IMR-90 (cell line): ENCODE measurements at regions not wholly inside any gene's neighbourhood (a gene's known extent, or its start where the extent isn't known, plus 50 kb on each side); places are given as distances from the start of the nearest gene placed in this dataset.
A peak's percentile ranks its signal among the peaks of the same experiment; 100 is the strongest.

Experiments
- ATAC-seq: fragments of 200-7000 bp; cut with Tn5 transposase; 2 replicates; pipeline ENCODE4 v1.9.1; 2020; ENCODE audit warnings: low read depth, mild to moderate bottlenecking, moderate library complexity
- BruUV-seq: library from RNA; stranded (reverse); fragments of 400-500 nt; replicated peaks from 2 replicates; lab custom pipeline; 2021; lab: Mats Ljungman, UMichigan
- CTCF ChIA-PET: fragments of 300-600 bp; formaldehyde crosslinking; extraction: SDS; loops from one replicate; lab custom pipeline; 2021; ENCODE audit warnings: antibody characterized with exemption; lab: Yijun Ruan, JAX
- POLR2A ChIA-PET: fragments of 300-600 bp; sonication (Branson Sonifier 250); formaldehyde crosslinking; loops from one replicate; lab custom pipeline; 2022; ENCODE audit warnings: antibody characterized with exemption; ENCODE audit not compliant: unreplicated experiment; lab: Charles Lee
- DNase-seq: peaks from one replicate; pipeline ENCODE4 v3.0.0; 2013
- H2AFZ ChIP-seq: replicated peaks from 2 replicates; pipeline ENCODE3; 2013; ENCODE audit warnings: low read length, mild to moderate bottlenecking; ENCODE audit not compliant: poor library complexity
- H2AK5ac ChIP-seq: 2 replicates; pipeline ENCODE4 v1.6.1; 2013; ENCODE audit warnings: low read depth, low read length, inconsistent platforms
- H2AK9ac ChIP-seq: replicated peaks from 2 replicates; pipeline ENCODE3; 2013; ENCODE audit warnings: mild to moderate bottlenecking, low read depth, low read length, moderate library complexity; ENCODE audit not compliant: poor library complexity
- H2BK120ac ChIP-seq: 2 replicates; pipeline ENCODE4 v1.6.1; 2013; ENCODE audit warnings: low read depth, low read length, inconsistent platforms
- H2BK15ac ChIP-seq: 3 replicates; pipeline ENCODE4 v1.6.1; 2013; ENCODE audit warnings: low read depth, low read length, inconsistent platforms
- H2BK20ac ChIP-seq: 2 replicates; pipeline ENCODE4 v1.6.1; 2013; ENCODE audit warnings: low read depth, mild to moderate bottlenecking, inconsistent platforms, low read length, moderate library complexity
- H2BK5ac ChIP-seq: 2 replicates; pipeline ENCODE4 v1.6.1; 2013; ENCODE audit warnings: mild to moderate bottlenecking, low read depth, low read length, inconsistent platforms; ENCODE audit not compliant: poor library complexity, severe bottlenecking
- H3K14ac ChIP-seq: replicated peaks from 2 replicates; pipeline ENCODE4 v1.6.1; 2013; ENCODE audit warnings: low read depth, low read length, inconsistent platforms
- H3K18ac ChIP-seq: 2 replicates; pipeline ENCODE4 v1.6.1; 2013; ENCODE audit warnings: low read depth, low read length, control low read depth
- H3K23ac ChIP-seq: 2 replicates; pipeline ENCODE4 v1.6.1; 2013; ENCODE audit warnings: low read depth, low read length, inconsistent platforms
- H3K27ac ChIP-seq: 2 replicates; pipeline ENCODE4 v1.5.1; 2013; ENCODE audit warnings: mild to moderate bottlenecking, control low read depth, low read length; ENCODE audit not compliant: insufficient read depth
- H3K27me3 ChIP-seq: 2 replicates; pipeline ENCODE4 v1.6.1; 2013; ENCODE audit warnings: low read length; ENCODE audit not compliant: control insufficient read depth, insufficient read depth
- H3K36me3 ChIP-seq: 2 replicates; pipeline ENCODE4 v1.6.1; 2013; ENCODE audit warnings: low read length, mixed read lengths; ENCODE audit not compliant: control insufficient read depth, insufficient read depth
- H3K4ac ChIP-seq: 2 replicates; pipeline ENCODE4 v1.6.1; 2013; ENCODE audit warnings: low read depth, low read length, inconsistent platforms
- H3K4me1 ChIP-seq: 2 replicates; pipeline ENCODE4 v1.6.1; 2013; ENCODE audit warnings: low read length, mixed read lengths; ENCODE audit not compliant: control insufficient read depth, insufficient read depth
- H3K4me2 ChIP-seq: 2 replicates; pipeline ENCODE4 v1.6.1; 2013; ENCODE audit warnings: low read depth, mild to moderate bottlenecking, control low read depth, low read length, moderate library complexity
- H3K4me3 ChIP-seq: 2 replicates; pipeline ENCODE4 v1.5.1; 2013; ENCODE audit warnings: low read depth, mild to moderate bottlenecking, control low read depth, low read length, moderate library complexity; ENCODE audit not compliant: insufficient read depth
- H3K56ac ChIP-seq: 2 replicates; pipeline ENCODE4 v1.6.1; 2013; ENCODE audit warnings: low read length, inconsistent platforms; ENCODE audit not compliant: insufficient read depth; ENCODE audit errors: extremely low read depth
- H3K79me1 ChIP-seq, 2 experiments: 2 replicates each; pipeline ENCODE4 v1.6.1; 2013; ENCODE audit warnings: low read length in 2 of 2, inconsistent platforms in 1 of 2, low read depth in 1 of 2
- H3K9ac ChIP-seq: 2 replicates; pipeline ENCODE4 v1.6.1; 2013; ENCODE audit warnings: low read depth, low read length, control low read depth
- H3K9me1 ChIP-seq: 2 replicates; pipeline ENCODE4 v1.6.1; 2013; ENCODE audit warnings: low read length, inconsistent platforms; ENCODE audit not compliant: insufficient read depth
- H3K9me3 ChIP-seq: 2 replicates; pipeline ENCODE4 v1.6.1; 2013; ENCODE audit warnings: low read length; ENCODE audit not compliant: control insufficient read depth, insufficient read depth
- H4K20me1 ChIP-seq: 2 replicates; pipeline ENCODE4 v1.6.1; 2013; ENCODE audit warnings: low read length, inconsistent platforms; ENCODE audit not compliant: insufficient read depth
- H4K5ac ChIP-seq: 2 replicates; pipeline ENCODE4 v1.6.1; 2013; ENCODE audit warnings: mild to moderate bottlenecking, low read depth, low read length, control low read depth
- H4K8ac ChIP-seq, 2 experiments: 2 replicates each; pipeline ENCODE4 v1.6.1; 2013; ENCODE audit warnings: low read depth in 2 of 2, low read length in 2 of 2, control low read depth in 1 of 2, inconsistent platforms in 1 of 2
- H4K91ac ChIP-seq: 2 replicates; pipeline ENCODE4 v1.6.1; 2013; ENCODE audit warnings: low read depth, low read length, inconsistent platforms; ENCODE audit not compliant: insufficient read depth
- BHLHE40 ChIP-seq: fragments of 150-350 bp; IDR thresholded peaks from 2 replicates; pipeline ENCODE4 v1.6.1; 2016; ENCODE audit warnings: mild to moderate bottlenecking, low read depth, low read length
- CEBPB ChIP-seq: IDR thresholded peaks from 2 replicates; pipeline ENCODE4 v1.6.1; 2012; ENCODE audit warnings: low read depth, low read length, improper control_type of control experiment
- CHD1 ChIP-seq: IDR thresholded peaks from 2 replicates; pipeline ENCODE4 v1.6.1; 2012; ENCODE audit warnings: low read depth, low read length, improper control_type of control experiment
- MAFK ChIP-seq: IDR thresholded peaks from 2 replicates; pipeline ENCODE4 v1.6.1; 2012; ENCODE audit warnings: low read depth, low read length, improper control_type of control experiment
- WGBS, 2 experiments: methylation state at CpG; one replicate each; pipeline versions ENCODE4 v1.1.5 to v1.1.7; 2013; ENCODE audit warnings: missing lambda C conversion rate in 2 of 2; ENCODE audit not compliant: insufficient read length in 1 of 2; ENCODE audit errors: extremely low coverage in 2 of 2; 5-methylcytosine and 5-hydroxymethylcytosine counted together
- dilution Hi-C: fragments of 300-500 bp; cut with HindIII; formaldehyde crosslinking; loops from one replicate; pipeline ENCODE4 v1.14.3; 2018; ENCODE audit warnings: low sequenced_read_pairs; ENCODE audit not compliant: unreplicated experiment
- in situ Hi-C: fragments of 300-500 bp; cut with MboI; formaldehyde crosslinking; loops from 3 replicates; pipeline ENCODE4 v1.14.3; 2019; ENCODE audit warnings: low sequenced_read_pairs, inconsistent platforms, mixed read lengths
- intact Hi-C: fragments of 100-400 bp; cut with micrococcal nuclease; formaldehyde crosslinking; loops from 2 replicates; pipeline ENCODE4 v1.10.0; 2022

DNA sequence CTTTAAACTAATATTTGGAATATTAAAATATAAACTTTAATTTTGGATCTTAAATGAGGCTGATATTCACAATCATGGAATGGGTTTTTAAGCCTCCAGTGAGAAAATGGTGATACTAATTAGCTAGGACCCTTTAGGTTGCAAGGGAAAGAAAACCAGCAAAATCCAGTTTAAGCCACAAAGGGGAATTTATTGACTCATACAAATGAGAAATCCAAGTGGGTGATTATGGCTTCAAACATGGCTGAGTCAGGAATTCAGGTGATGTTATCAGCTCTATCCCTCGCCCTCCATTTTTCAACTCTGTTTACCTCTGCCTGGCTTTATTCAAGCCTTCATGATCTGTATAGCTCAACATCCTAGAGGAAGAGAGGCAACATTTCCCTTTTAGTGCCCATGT, 75.3 kb upstream of the DLX2 start:
- no peak overlapping the region for H3K23ac ChIP-seq
- H2AK9ac ChIP-seq = no peak overlapping the region
- H3K9me1 ChIP-seq = no peaks in the 10 kb centered on the region
- DNase-seq = peak; percentile 73
- H2AFZ ChIP-seq = peak overlapping the region; percentile 65
- WGBS, 2 experiments = no CpG with 5 or more reads among the region's 1 CpG
- H3K4me1 ChIP-seq = peaks cover 2% of the 10 kb centered on the region; the same call in 1 of the 2 replicates
- H4K5ac ChIP-seq = no peak overlapping the region
- no peak overlapping the region; the same call in 2 of the 3 replicates for H2BK15ac ChIP-seq
- BruUV-seq = no TSS peak
- ChIA-PET CTCF (interaction anchor here (1.2 kb wide), 1 partner anchor 283 kb away, joined by 4 read pairs; no protein-coding TSS in a partner anchor), POLR2A (no interaction called here)
- H3K27ac ChIP-seq = no peak overlapping the region
- no peaks in the 10 kb centered on the region for H3K36me3 ChIP-seq
- dilution Hi-C loops (no loop called here), intact Hi-C loops (loop anchor here (10.0 kb wide), 1 partner anchor 107 kb away; no protein-coding TSS in a partner anchor), in situ Hi-C loops (no loop called here)
- no peak for TF ChIP-seq BHLHE40
- no peak for TF ChIP-seq CHD1
- TF ChIP-seq CEBPB = 0 out of 2 replicates have a peak, but pooled peaks have one; percentile 8
- TF ChIP-seq MAFK = peak; percentile 57; the same call in 1 of the 2 replicates
- no peak overlapping the region for H3K4me3 ChIP-seq
- H4K91ac ChIP-seq = no peak overlapping the region
- peak overlapping the region; percentile 9; the same call in 1 of the 2 replicates for H2BK120ac ChIP-seq
- no peak overlapping the region for H2AK5ac ChIP-seq
- no peaks in the 10 kb centered on the region for H3K79me1 ChIP-seq
- no peak overlapping the region; the same call in 1 of the 2 replicates for H3K4ac ChIP-seq
- no peak overlapping the region for H4K8ac ChIP-seq
- ATAC-seq = no peak; the same call in 1 of the 2 replicates
- H3K14ac ChIP-seq = no peak overlapping the region; the same call in 1 of the 2 replicates
- no peak overlapping the region for H2BK5ac ChIP-seq
- no peaks in the 10 kb centered on the region for H3K27me3 ChIP-seq
- H3K56ac ChIP-seq = no peak overlapping the region
- no peak overlapping the region; the same call in 1 of the 2 replicates for H3K18ac ChIP-seq
- H3K4me2 ChIP-seq = no peak overlapping the region
- H3K9ac ChIP-seq = no peak overlapping the region
- H4K20me1 ChIP-seq = no peaks in the 10 kb centered on the region
- H2BK20ac ChIP-seq = no peak overlapping the region
- H3K9me3 ChIP-seq = no peaks in the 10 kb centered on the region
